B cell (primary cell): ENCODE measurements at regions not wholly inside any gene's neighbourhood (a gene's known extent, or its start where the extent isn't known, plus 50 kb on each side); places are given as distances from the start of the nearest gene placed in this dataset.

Experiments
- ATAC-seq: fragments of 200-7000 bp; cut with Tn5 transposase; one replicate; pipeline ENCODE4 v1.10.0; 2021; ENCODE audit warnings: low read depth, mild to moderate bottlenecking, moderate number of reproducible peaks, moderate library complexity
- CTCF ChIA-PET: fragments of 350-600 bp; sonication (Branson Sonifier 250); formaldehyde crosslinking; loops from one replicate; lab custom pipeline; 2021; ENCODE audit warnings: antibody characterized with exemption, inconsistent platforms; lab: Charles Lee
- POLR2A ChIA-PET: fragments of 350-600 bp; sonication (Branson Sonifier 250); formaldehyde crosslinking; loops from one replicate; lab custom pipeline; 2021; ENCODE audit warnings: antibody characterized with exemption; lab: Charles Lee
- DNase-seq: peaks from one replicate; pipeline ENCODE4 v3.0.0; 2013
- H2AFZ ChIP-seq: 2 replicates; pipeline ENCODE4 v1.6.1; 2012; ENCODE audit warnings: mild to moderate bottlenecking, low read depth, low read length; ENCODE audit not compliant: insufficient read depth, poor library complexity, severe bottlenecking
- H3K27ac ChIP-seq, 2 donors: 1 replicate in 1 of 2; 2 replicates in 1 of 2; pipeline ENCODE4 v1.5.1; 2012 to 2013; ENCODE audit warnings: low read length in 2 of 2, mild to moderate bottlenecking in 2 of 2, moderate library complexity in 1 of 2
- H3K27me3 ChIP-seq, 4 experiments: fragments of 200-600 bp in 1 of 4; sonication (generic) in 1 of 4; replicated peaks in 1 of 4; 1 replicate in 2 of 4; 2 replicates in 2 of 4; pipeline versions ENCODE4 v1.6.1 to v1.7.0; 2013 to 2016; ENCODE audit warnings: low read length in 3 of 4, mild to moderate bottlenecking in 2 of 4, mixed read lengths in 1 of 4, moderate library complexity in 1 of 4; ENCODE audit not compliant: insufficient read depth in 4 of 4, control insufficient read depth in 3 of 4; ENCODE audit errors: control extremely low read depth in 1 of 4
- H3K36me3 ChIP-seq, 2 experiments: replicated peaks in 1 of 2; 1 replicate in 1 of 2; 2 replicates in 1 of 2; pipeline versions ENCODE4 v1.6.1 to v1.7.1; 2013; ENCODE audit warnings: low read length in 1 of 2; ENCODE audit not compliant: insufficient read depth in 2 of 2, control insufficient read depth in 1 of 2; ENCODE audit errors: control extremely low read depth in 1 of 2, extremely low read depth in 1 of 2
- H3K4me1 ChIP-seq, 2 donors: fragments of 200-600 bp in 1 of 2; sonication (generic) in 1 of 2; 1 replicate in 1 of 2; 2 replicates in 1 of 2; pipeline versions ENCODE4 v1.5.1 to v1.6.1; 2013 to 2017; ENCODE audit warnings: low read length in 2 of 2; ENCODE audit not compliant: control insufficient read depth in 2 of 2, insufficient read depth in 2 of 2
- H3K4me2 ChIP-seq: replicated peaks from 2 replicates; pipeline ENCODE3; 2012; ENCODE audit warnings: mild to moderate bottlenecking, low read depth, low read length; ENCODE audit not compliant: poor library complexity, severe bottlenecking
- H3K4me3 ChIP-seq, 5 experiments: fragments of 200-600 bp in 1 of 5; sonication (generic) in 1 of 5; 1 replicate in 3 of 5; 2 replicates in 2 of 5; pipeline versions ENCODE4 v1.5.1 to v1.7.0; 2011 to 2016; ENCODE audit warnings: low read length in 4 of 5, mild to moderate bottlenecking in 4 of 5, low read depth in 2 of 5, control low read depth in 1 of 5, moderate library complexity in 1 of 5; ENCODE audit not compliant: insufficient read depth in 1 of 5; ENCODE audit errors: control extremely low read depth in 1 of 5, extremely low read depth in 1 of 5
- H3K79me2 ChIP-seq: fragments of 200-600 bp; sonication (generic); one replicate; pipeline ENCODE4 v1.6.0; 2016; ENCODE audit warnings: low read length; ENCODE audit not compliant: control insufficient read depth, insufficient read depth
- H3K9ac ChIP-seq: fragments of 200-600 bp; sonication (generic); 2 replicates; pipeline ENCODE4 v1.6.1; 2017; ENCODE audit warnings: mild to moderate bottlenecking, low read length, moderate library complexity
- H3K9me3 ChIP-seq, 3 donors: one replicate each; pipeline versions ENCODE4 v1.6.1 to v1.7.1; 2013; ENCODE audit warnings: low read length in 2 of 3; ENCODE audit not compliant: control insufficient read depth in 2 of 3, insufficient read depth in 1 of 3; ENCODE audit errors: control extremely low read depth in 1 of 3
- H4K20me1 ChIP-seq: 2 replicates; pipeline ENCODE4 v1.6.0; 2012; ENCODE audit warnings: mild to moderate bottlenecking, low read length; ENCODE audit not compliant: insufficient read depth, control insufficient read depth, poor library complexity, severe bottlenecking
- H3K27ac Mint-ChIP-seq: one replicate; pipeline ENCODE4 v1.8.0; 2021; ENCODE audit warnings: mixed read lengths
- H3K27me3 Mint-ChIP-seq: one replicate; pipeline ENCODE4 v1.8.0; 2021; ENCODE audit warnings: mixed read lengths
- H3K4me1 Mint-ChIP-seq: one replicate; pipeline ENCODE4 v1.8.0; 2021; ENCODE audit warnings: mixed read lengths
- H3K4me3 Mint-ChIP-seq: one replicate; pipeline ENCODE4 v1.8.0; 2021; ENCODE audit warnings: mixed read lengths
- H3K9me3 Mint-ChIP-seq: one replicate; pipeline ENCODE4 v1.8.0; 2022; ENCODE audit warnings: mixed read lengths; ENCODE audit not compliant: insufficient read depth
- EZH2 ChIP-seq: IDR thresholded peaks from 2 replicates; pipeline ENCODE4 v1.6.1; 2012; ENCODE audit warnings: borderline replicate concordance, low read depth, mild to moderate bottlenecking, moderate library complexity, low read length; ENCODE audit not compliant: insufficient read depth, poor library complexity, severe bottlenecking
- WGBS: methylation state at CpG from one replicate; pipeline ENCODE4 v1.1.5; 2013; ENCODE audit warnings: missing lambda C conversion rate; ENCODE audit not compliant: insufficient coverage; 5-methylcytosine and 5-hydroxymethylcytosine counted together
- intact Hi-C: fragments of 100-400 bp; cut with micrococcal nuclease; formaldehyde crosslinking; loops from one replicate; pipeline ENCODE4 v1.10.0; 2022
- TF ChIP-seq, protein P1 (sequence below): fragments of 200-600 bp; IDR thresholded peaks from one replicate; pipeline ENCODE4 v1.8.0; 2022; ENCODE audit warnings: antibody characterized with exemption, mild to moderate bottlenecking

DNA sequence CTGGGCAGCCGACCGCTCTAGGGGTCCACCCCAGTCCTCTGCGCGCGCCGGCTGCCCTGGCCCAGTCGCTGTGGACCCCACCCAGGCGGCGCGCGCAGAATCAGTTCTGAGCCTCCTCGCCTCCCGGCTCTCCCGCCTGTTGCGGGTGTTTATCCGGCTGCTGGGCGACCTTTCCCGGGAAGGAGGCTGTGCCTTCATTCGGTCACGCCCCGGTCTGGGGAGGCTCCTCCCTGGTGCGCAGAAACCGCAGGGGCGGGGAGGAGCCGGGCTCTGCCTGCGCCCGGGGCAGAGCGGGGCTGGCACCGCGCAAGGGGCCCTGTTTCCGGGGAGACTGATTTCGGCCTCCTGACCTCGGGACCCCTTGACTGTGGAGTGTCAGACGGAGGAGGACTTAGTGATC, 80.8 kb upstream of the EYS start:
- 98% methylated on average over 32 of the region's 34 CpGs for WGBS
- CTCF ChIA-PET, result no interaction called here
- Histone ChIP-seq H3K9me3 (peaks cover 0 to 11% (median 0%) of the 10 kb centered on the region in 3 donors), H3K4me2 (no peak overlapping the region), H3K27me3 (no peaks in the 10 kb centered on the region), H3K36me3 (no peaks in the 10 kb centered on the region), H4K20me1 (no peaks in the 10 kb centered on the region), H2AFZ (no peak overlapping the region), H3K9ac (no peak overlapping the region), H3K4me3 (no peak overlapping the region), H3K27ac (no peak overlapping the region), H3K79me2 (no peaks in the 10 kb centered on the region), H3K4me1 (no peaks in the 10 kb centered on the region)
- POLR2A ChIA-PET, result no interaction called here
- no peak for TF ChIP-seq EZH2
- TF ChIP-seq, protein P1, sequence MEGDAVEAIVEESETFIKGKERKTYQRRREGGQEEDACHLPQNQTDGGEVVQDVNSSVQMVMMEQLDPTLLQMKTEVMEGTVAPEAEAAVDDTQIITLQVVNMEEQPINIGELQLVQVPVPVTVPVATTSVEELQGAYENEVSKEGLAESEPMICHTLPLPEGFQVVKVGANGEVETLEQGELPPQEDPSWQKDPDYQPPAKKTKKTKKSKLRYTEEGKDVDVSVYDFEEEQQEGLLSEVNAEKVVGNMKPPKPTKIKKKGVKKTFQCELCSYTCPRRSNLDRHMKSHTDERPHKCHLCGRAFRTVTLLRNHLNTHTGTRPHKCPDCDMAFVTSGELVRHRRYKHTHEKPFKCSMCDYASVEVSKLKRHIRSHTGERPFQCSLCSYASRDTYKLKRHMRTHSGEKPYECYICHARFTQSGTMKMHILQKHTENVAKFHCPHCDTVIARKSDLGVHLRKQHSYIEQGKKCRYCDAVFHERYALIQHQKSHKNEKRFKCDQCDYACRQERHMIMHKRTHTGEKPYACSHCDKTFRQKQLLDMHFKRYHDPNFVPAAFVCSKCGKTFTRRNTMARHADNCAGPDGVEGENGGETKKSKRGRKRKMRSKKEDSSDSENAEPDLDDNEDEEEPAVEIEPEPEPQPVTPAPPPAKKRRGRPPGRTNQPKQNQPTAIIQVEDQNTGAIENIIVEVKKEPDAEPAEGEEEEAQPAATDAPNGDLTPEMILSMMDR, result no peak
- Mint-ChIP-seq H3K4me1 (no peaks in the 10 kb centered on the region), H3K9me3 (peaks cover 5% of the 10 kb centered on the region), H3K27me3 (no peaks in the 10 kb centered on the region), H3K27ac (no peak overlapping the region), H3K4me3 (no peak overlapping the region)
- DNase-seq, result no peak
- no peak for ATAC-seq
- intact Hi-C loops, result no loop called here

DNA sequence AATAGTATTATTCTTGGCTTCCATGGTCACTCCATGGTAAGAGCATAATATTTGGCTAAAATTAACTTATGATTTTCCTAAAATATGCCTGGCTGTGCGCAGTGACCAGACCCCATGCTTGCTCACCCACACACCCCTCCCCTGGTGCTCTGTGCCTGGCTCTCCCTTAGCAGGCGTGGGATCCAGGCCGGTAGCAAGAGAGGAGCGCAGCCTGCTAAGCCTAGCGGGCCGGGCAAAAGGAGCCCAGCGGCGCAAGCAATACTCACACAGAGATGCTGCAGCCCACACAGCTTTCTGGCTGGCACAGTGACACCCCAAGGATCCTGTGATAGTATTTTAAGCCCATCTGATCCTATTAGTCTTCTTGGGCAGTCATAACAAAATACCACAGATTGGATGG, 79.8 kb upstream of the EYS start:
- no peaks in the 10 kb centered on the region for H3K79me2 ChIP-seq
- H3K4me3 Mint-ChIP-seq, result no peak overlapping the region
- H3K27me3 ChIP-seq, result no peaks in the 10 kb centered on the region
- ATAC-seq (no peak), DNase-seq (no peak)
- WGBS, result 94% methylated on average over 8 of the region's 8 CpGs
- no peak overlapping the region for H3K27ac Mint-ChIP-seq
- no peak overlapping the region for H2AFZ ChIP-seq
- H3K4me1 Mint-ChIP-seq, result no peaks in the 10 kb centered on the region
- H3K27ac ChIP-seq, result no peak overlapping the region
- ChIA-PET CTCF (no interaction called here), POLR2A (no interaction called here)
- H3K9ac ChIP-seq, result no peak overlapping the region
- H3K4me3 ChIP-seq, result no peak overlapping the region
- H3K9me3 Mint-ChIP-seq, result peaks cover 6% of the 10 kb centered on the region
- H3K36me3 ChIP-seq, result no peaks in the 10 kb centered on the region
- no peaks in the 10 kb centered on the region for H4K20me1 ChIP-seq
- TF ChIP-seq, protein P1, result no peak
- TF ChIP-seq EZH2, result no peak
- H3K9me3 ChIP-seq, result peaks cover 0 to 11% (median 0%) of the 10 kb centered on the region in 3 donors
- intact Hi-C loops, result no loop called here
- no peak overlapping the region for H3K4me2 ChIP-seq
- H3K4me1 ChIP-seq, result no peaks in the 10 kb centered on the region
- no peaks in the 10 kb centered on the region for H3K27me3 Mint-ChIP-seq
